ENCODE measurements at regions not wholly inside any gene's neighbourhood (a gene's known extent, or its start where the extent isn't known, plus 50 kb on each side); places are given as distances from the start of the nearest gene placed in this dataset.

GRCh38 chr14:76948213-76948947, 80.1 kb downstream of the IRF2BPL start:
- Histone ChIP-seq H3K4me3 (ENCODE audit: control extremely low read depth in 1 of 5, extremely low read depth in 1 of 5, insufficient read depth in 1 of 5, low read depth in 2 of 5, low read length in 4 of 5) (no peak overlapping the region), H3K9ac (ENCODE audit: low read length) (no peak overlapping the region), H3K27me3 (replicated peaks in 1 of 4; ENCODE audit: control extremely low read depth in 1 of 4, control insufficient read depth in 3 of 4, insufficient read depth in 4 of 4, low read length in 3 of 4) (no peaks in the 10 kb centered on the region), H3K27ac (ENCODE audit: low read length in 2 of 2) (no peak overlapping the region), H2AFZ (ENCODE audit: insufficient read depth, low read depth, low read length, poor library complexity, severe bottlenecking) (no peak overlapping the region), H3K4me1 (ENCODE audit: control insufficient read depth in 2 of 2, insufficient read depth in 2 of 2, low read length in 2 of 2) (peaks cover 14 to 19% of the 10 kb centered on the region in 2 donors), H3K36me3 (replicated peaks in 1 of 2; ENCODE audit: control extremely low read depth in 1 of 2, control insufficient read depth in 1 of 2, extremely low read depth in 1 of 2, insufficient read depth in 2 of 2, low read length in 1 of 2) (no peaks in the 10 kb centered on the region), H3K79me2 (ENCODE audit: control insufficient read depth, insufficient read depth, low read length) (peaks cover 1% of the 10 kb centered on the region), H3K9me3 (ENCODE audit: control extremely low read depth in 1 of 3, control insufficient read depth in 2 of 3, insufficient read depth in 1 of 3, low read length in 2 of 3) (no peaks in the 10 kb centered on the region), H3K4me2 (replicated peaks; ENCODE audit: low read depth, low read length, poor library complexity, severe bottlenecking) (no peak overlapping the region), H4K20me1 (ENCODE audit: control insufficient read depth, insufficient read depth, low read length, poor library complexity, severe bottlenecking) (no peaks in the 10 kb centered on the region)
- intact Hi-C loops (cut with micrococcal nuclease), result loop anchor here (5.0 kb wide), 1 partner anchor 34 kb away; no protein-coding TSS in a partner anchor
- ChIA-PET POLR2A (interaction anchor here (0.6 to 1.6 kb wide), 4 partner anchors 13 to 81 kb away, joined by 3 to 8 read pairs (median 3); no protein-coding TSS in a partner anchor), CTCF (interaction anchor here (0.6 to 5.7 kb wide), 23 partner anchors 7 to 120 kb away, joined by 3 to 63 read pairs (median 7); partner anchors contain the start of gene IRF2BPL)
- H3K4me3 Mint-ChIP-seq, result peak overlapping the region; percentile 40
- H3K27ac Mint-ChIP-seq, result peak overlapping the region; percentile 65
- TF ChIP-seq CTCF (IDR thresholded peaks at IDR 0.05) (no peak), EZH2 (IDR thresholded peaks at IDR 0.05; ENCODE audit: borderline replicate concordance, insufficient read depth, low read depth, low read length, poor library complexity, severe bottlenecking) (no peak)
- DNase-seq, result no peak
- no peaks in the 10 kb centered on the region for H3K27me3 Mint-ChIP-seq
- 92% methylated on average over 8 of the region's 11 CpGs for WGBS (ENCODE audit: insufficient coverage)
- H3K4me1 Mint-ChIP-seq, result peaks cover 19% of the 10 kb centered on the region
- no peaks in the 10 kb centered on the region for H3K9me3 Mint-ChIP-seq (ENCODE audit: insufficient read depth)
- ATAC-seq (ENCODE audit: low read depth), result no peak

- Histone ChIP-seq H4K20me1 (ENCODE audit: control insufficient read depth, insufficient read depth, low read length, poor library complexity, severe bottlenecking) (no peaks in the 10 kb centered on the region), H3K27ac (ENCODE audit: low read length in 2 of 2) (no peak overlapping the region), H3K36me3 (replicated peaks in 1 of 2; ENCODE audit: control extremely low read depth in 1 of 2, control insufficient read depth in 1 of 2, extremely low read depth in 1 of 2, insufficient read depth in 2 of 2, low read length in 1 of 2) (no peaks in the 10 kb centered on the region), H2AFZ (ENCODE audit: insufficient read depth, low read depth, low read length, poor library complexity, severe bottlenecking) (no peak overlapping the region), H3K79me2 (ENCODE audit: control insufficient read depth, insufficient read depth, low read length) (no peaks in the 10 kb centered on the region), H3K4me3 (ENCODE audit: control extremely low read depth in 1 of 5, extremely low read depth in 1 of 5, insufficient read depth in 1 of 5, low read depth in 2 of 5, low read length in 4 of 5) (no peak overlapping the region), H3K27me3 (replicated peaks in 1 of 4; ENCODE audit: control extremely low read depth in 1 of 4, control insufficient read depth in 3 of 4, insufficient read depth in 4 of 4, low read length in 3 of 4) (no peaks in the 10 kb centered on the region), H3K4me2 (replicated peaks; ENCODE audit: low read depth, low read length, poor library complexity, severe bottlenecking) (peak overlapping the region; percentile 73), H3K9ac (ENCODE audit: low read length) (peak overlapping the region; percentile 18), H3K4me1 (ENCODE audit: control insufficient read depth in 2 of 2, insufficient read depth in 2 of 2, low read length in 2 of 2) (peaks cover 11 to 15% of the 10 kb centered on the region in 2 donors), H3K9me3 (ENCODE audit: control extremely low read depth in 1 of 3, control insufficient read depth in 2 of 3, insufficient read depth in 1 of 3, low read length in 2 of 3) (no peaks in the 10 kb centered on the region)
- H3K27ac Mint-ChIP-seq, result no peak overlapping the region
- no peaks in the 10 kb centered on the region for H3K9me3 Mint-ChIP-seq (ENCODE audit: insufficient read depth)
- CTCF ChIA-PET, result interaction anchor here (0.7 to 5.7 kb wide), 34 partner anchors 8 to 201 kb away, joined by 3 to 63 read pairs (median 5); partner anchors contain the start of gene IRF2BPL
- H3K27me3 Mint-ChIP-seq, result no peaks in the 10 kb centered on the region
- TF ChIP-seq CTCF (IDR thresholded peaks at IDR 0.05), result no peak
- TF ChIP-seq EZH2 (IDR thresholded peaks at IDR 0.05; ENCODE audit: borderline replicate concordance, insufficient read depth, low read depth, low read length, poor library complexity, severe bottlenecking), result no peak
- peak overlapping the region; percentile 64 for H3K4me3 Mint-ChIP-seq
- POLR2A ChIA-PET, result interaction anchor here (0.9 to 1.6 kb wide), 3 partner anchors 8 to 81 kb away, joined by 3 to 8 read pairs (median 6); no protein-coding TSS in a partner anchor
- ATAC-seq (ENCODE audit: low read depth), result no peak
- no peak for DNase-seq
- H3K4me1 Mint-ChIP-seq, result peaks cover 17% of the 10 kb centered on the region
- 100% methylated on average over 2 of the region's 5 CpGs for WGBS (ENCODE audit: insufficient coverage)
- intact Hi-C loops (cut with micrococcal nuclease), result loop anchor here (1.0 to 5.0 kb wide), 7 partner anchors 8 to 105 kb away; no protein-coding TSS in a partner anchor
These were observed 80.7 kb downstream of the IRF2BPL start for GRCh38 chr14:76947838-76948184.
